Activated CD8-positive, alpha-beta memory T cell treated with anti-CD3 and anti-CD28 coated beads, Interleukin-2, amount 50 U/mL, for 24 hours (primary cell): ENCODE measurements at regions not wholly inside any gene's neighbourhood (a gene's known extent, or its start where the extent isn't known, plus 50 kb on each side); places are given as distances from the start of the nearest gene placed in this dataset.
"Not testable (repeated sequence)": the region's sequence is repeated elsewhere in the genome, so short reads cannot be mapped to it uniquely, and the experiment has no call there.

Experiments
- DNase-seq: peaks from one replicate; pipeline ENCODE4 v3.0.0-alpha.2; 2020; ENCODE audit errors: extremely low read depth

- no peak for DNase-seq
These were observed 1681.9 kb downstream of the HACE1 start for GRCh38 chr6:103177791-103178190.

- DNase-seq, result no peak
These were observed 1684.7 kb downstream of the HACE1 start for GRCh38 chr6:103175056-103175455.

- no peak for DNase-seq
These were observed 1692.2 kb downstream of the HACE1 start for GRCh38 chr6:103167345-103168071.

DNA sequence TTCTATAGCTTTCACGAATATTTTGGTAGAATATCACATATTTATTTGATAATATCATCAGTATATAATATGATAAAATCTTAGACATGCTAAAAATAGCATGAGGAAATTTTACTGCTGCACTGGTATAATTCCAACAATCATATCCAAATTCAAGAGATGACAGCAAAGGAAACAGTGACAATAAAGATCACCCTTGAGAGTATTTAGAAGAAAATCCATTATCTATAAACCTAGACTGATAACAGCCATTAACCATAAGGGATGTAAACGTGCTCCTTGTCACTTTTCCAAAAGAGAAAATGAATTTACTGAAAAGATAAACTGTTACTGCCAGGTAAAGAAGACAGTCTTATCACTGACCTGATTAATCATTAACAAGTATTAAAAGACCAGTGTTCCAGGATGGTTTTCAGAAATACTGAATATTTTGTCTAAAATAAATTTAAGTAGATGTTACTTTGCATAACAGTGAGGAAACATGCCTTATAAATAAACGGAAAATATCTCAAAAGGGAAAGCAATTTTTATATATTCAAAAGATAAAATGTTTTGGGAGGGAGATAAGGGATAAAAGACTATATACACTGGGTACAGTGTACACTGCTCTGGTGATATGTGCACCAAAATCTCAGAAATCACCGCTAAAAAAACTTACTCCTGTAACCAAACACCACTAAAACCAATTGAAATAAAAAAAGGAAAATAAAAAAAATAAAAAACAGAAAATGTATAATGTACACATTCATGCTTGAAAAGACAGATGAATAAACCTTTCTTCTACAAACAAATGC, 1704.7 kb downstream of the HACE1 start:
- no peak for DNase-seq

- DNase-seq, result no peak
These were observed 1706.7 kb downstream of the HACE1 start for GRCh38 chr6:103153016-103153415.

- no peak for DNase-seq
These were observed 1716.8 kb downstream of the HACE1 start for GRCh38 chr6:103142902-103143301.

DNA sequence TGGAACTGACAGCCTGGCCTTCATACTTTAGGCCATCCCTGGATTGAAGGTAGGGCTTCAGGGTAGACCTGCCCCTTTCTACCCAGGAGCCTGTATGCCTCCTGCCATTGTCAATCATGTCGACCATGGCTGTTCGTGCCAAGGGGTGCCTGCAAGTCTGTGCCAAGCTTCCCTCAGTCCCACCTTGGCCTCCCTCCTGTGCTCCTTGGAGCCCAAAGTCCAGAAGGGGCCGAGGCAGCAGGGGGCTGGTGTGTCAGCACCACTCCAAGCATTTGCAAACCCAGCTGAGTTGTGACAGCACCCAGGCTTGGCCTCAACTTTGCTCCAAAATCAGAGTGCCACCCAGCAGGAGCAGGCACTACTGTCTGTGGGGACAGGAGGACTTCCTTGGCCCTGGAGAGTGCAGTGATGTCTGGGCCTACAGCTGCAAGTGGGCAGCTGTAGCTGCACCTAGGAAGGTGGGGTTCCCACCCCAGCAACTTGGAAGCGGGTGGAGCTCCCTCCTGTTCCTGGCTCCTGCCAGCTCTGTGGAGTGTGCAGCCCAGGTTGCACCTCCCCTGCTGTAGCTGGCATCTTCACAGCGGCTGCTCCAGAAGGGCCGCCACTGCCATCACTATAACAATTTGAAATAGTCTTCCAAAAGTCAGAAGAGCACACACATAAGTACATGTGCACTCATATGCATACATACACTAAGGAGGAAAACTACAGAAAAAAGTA, 1719.3 kb downstream of the HACE1 start:
- DNase-seq, result no peak

DNA sequence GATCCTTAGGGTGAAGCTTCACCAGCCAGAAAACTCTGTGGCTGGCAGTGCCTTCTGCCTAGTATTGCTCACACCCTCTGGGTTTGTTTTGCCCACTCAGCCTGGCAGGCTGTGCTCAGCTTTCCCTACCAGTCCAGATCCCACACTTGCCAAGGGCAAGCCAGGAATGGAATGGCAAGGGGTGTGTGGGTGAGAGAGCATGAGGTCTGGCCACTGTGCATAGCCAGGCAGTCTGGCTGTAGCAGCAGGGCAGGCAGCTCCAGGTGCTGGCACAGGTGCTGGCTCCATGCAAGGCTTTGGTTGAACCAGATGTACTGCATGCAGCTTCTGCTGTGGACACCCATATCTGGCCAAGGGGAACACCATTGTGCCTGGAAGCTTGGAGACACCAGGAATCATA, 1720.3 kb downstream of the HACE1 start:
- no peak for DNase-seq

DNA sequence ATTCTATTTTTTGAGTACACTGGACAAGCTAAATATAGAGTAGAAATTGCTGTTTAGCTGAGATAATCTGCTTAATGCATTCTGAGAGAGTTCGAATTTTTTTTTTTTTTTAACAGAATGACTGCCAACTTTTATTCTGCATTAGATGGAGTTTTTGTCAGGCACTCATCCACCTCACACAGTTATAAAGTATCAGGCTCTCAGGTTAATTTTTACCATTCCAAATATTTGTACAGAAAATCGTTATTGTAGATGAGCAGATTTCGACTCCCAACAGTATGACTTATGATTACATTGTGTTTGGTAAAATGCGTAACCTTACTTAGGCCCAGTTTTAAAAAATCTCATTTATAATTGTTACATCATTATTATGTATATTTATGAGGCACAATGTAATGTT, 1731.0 kb downstream of the GRIK2 start:
- DNase-seq, result no peak

- no peak for DNase-seq
These were observed 1729.5 kb downstream of the GRIK2 start for GRCh38 chr6:103122766-103123601.

DNA sequence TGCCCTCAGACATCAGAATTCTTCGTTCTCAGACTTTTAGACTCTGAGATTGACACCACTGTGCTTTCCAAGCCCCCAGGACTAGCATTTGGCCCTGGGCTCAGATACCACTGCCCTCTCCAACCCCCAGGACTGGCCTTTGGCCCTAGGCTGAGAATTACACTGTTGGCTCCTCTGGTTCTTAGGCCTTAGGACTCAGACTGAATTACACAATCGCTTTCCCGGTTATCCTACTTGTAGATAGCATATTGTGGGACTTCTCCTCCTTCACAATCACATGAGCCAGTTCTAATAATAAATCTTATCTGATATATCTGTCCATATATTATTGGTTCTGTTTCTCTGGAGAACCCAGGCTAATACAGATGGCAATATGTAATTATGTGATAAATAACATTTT, 1725.5 kb downstream of the GRIK2 start:
- no peak for DNase-seq

DNA sequence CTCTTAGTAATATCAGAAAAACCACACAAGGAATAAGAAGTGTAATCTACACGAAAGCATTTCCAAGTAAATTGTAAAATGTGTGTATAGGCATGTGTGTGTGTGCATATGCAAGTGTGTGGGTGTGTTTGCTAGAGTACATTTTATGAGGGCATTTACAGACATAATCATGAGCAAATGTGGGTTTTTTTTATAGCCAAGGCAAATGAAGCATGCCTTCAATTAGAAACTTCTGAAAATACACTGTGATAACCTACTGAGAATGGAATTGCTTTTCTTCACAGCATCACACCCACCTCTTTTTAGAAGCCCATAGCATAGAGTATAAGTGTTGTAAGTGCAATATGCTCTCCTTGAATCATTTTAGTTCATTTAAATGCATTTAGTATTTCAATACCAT, 1721.1 kb downstream of the GRIK2 start:
- DNase-seq, result no peak

DNA sequence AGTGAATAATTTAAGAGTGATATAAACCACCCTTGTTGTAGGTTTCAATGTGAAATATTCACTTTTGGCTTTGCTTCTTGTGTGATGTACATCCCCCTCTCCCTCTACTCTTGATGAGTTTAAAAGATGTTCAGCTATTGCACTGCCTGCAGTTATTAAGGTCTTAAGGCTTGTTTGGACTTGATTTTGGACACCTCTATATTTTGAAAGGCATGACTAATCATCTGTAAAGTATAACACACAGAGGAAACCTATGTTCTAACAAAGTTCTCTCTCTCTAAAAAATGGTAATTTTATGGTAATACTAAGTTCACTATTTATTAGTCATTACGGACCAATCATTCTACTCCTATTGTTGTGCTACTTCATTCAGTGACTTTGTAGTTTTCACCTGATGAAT, 1719.9 kb downstream of the GRIK2 start:
- DNase-seq, result no peak

DNA sequence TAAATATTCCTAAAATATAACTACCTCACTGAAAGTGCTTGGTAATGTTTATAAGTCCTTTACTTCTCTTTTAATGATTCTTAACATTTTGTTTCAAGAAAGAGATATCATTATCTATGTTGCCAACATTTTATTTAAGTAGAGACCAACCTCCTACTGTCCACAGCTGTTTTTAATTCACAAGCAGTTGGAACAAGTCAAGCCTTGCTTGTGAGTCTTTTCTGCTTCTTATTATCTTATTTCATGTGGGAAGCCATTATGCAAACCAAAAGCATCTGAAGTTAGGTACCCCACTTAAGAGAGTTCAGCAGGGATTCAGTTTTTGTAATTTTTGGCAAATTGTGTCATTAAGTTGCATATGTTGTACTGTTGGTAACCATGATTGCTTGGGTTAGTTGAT, 1714.5 kb downstream of the GRIK2 start:
- DNase-seq, result no peak

DNA sequence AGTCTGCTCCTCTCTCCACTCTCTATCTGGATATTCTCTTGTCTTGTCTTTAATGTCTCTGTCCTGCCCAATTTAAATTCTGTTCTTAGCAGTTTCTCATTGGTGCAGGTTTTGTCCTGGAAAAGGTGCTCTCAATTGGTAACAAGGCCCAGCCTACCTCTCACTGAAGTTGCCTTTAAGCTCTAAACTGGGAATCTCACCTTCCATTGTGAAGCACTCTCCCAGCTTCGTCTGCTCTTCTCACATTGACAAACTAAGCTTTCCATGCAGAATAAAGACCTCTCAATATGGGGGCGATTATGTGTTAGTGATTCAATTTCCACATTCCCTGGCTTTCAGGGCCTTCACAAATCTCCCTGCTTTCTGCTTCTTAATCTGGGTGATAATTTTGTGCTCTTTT, 1712.2 kb downstream of the GRIK2 start:
- DNase-seq, result no peak

GRCh38 chr6:103101267-103101666, 1707.8 kb downstream of the GRIK2 start:
- no peak for DNase-seq

DNA sequence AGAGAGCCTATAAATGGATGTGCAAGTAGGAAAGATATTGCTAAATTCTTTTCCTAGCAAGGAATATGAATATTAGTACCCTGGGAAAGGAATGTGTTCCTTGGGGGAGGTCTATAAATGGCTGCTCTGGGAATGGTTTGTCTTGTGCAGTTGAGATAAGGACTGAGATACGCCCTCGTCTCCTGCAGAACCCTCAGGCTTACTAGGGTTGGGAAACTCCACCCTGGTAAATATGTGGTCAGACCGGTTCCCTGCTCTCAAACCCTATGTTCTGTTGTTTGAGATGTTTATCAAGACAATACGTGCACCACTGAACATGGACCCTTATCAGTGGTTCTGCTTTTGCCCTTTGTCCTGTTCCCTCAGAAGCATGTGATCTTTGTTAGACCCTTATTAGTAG, 1698.9 kb downstream of the GRIK2 start:
- not testable (repeated sequence) for DNase-seq

DNA sequence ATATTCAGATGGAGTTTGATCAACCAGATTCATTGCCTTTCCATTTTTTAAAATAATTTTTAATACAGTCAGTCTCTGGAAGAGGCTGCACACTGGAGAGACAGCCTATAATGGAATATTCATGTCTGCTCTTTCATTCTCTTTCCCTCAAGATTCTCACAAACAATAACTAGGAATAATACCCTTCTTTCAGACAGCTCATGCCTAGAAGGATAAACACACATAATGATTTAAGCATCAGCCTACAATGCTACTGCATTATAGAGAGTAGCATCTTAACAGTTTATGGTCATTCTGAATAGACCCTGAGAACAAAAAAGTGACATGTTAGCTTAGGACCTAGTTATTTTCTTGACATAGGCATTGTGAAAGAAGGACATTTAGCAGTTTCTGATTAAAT, 1692.3 kb downstream of the GRIK2 start:
- DNase-seq, result no peak

GRCh38 chr6:103081876-103082630, 1688.5 kb downstream of the GRIK2 start:
- no peak for DNase-seq

DNA sequence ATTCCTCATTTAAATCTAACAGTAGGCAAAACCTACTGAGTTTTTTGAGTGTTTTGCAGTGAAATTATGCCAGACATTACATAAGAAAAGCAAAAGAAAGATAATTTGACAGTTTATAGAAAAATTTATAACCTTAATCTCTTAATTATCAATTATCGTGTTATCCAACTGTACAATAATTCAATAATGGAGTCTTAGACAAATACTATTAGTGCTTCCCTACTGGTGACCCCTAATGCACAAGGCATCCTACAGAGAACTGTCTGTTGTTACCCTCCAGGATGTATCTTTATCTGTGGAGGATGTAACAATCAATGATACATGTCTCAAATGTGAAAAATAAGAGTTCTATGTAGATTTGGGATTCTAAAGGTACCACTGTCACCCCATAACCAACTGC, 1687.6 kb downstream of the GRIK2 start:
- no peak for DNase-seq

DNA sequence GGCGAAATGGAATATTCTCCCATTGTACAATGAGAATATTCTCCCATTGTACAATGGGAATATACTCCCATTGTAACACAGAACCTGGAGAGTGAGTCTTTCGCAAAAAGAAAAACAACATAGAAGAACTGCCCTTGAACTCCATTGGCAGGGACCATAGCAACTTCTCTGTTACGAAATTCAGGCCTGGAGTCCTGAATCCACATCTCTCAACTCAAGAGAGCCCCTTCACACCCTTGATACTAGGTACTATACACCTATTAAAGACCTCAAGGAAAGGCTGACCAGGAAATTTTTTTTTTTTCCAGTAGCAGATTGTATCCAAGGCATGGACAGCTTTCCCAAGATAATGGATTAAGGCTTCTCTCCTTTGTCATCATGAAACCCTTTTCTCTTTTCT, 1687.0 kb downstream of the GRIK2 start:
- no peak for DNase-seq
